WERI-Rb-1 (cell line): ENCODE measurements at regions not wholly inside any gene's neighbourhood (a gene's known extent, or its start where the extent isn't known, plus 50 kb on each side); places are given as distances from the start of the nearest gene placed in this dataset.
"Not testable (repeated sequence)": the region's sequence is repeated elsewhere in the genome, so short reads cannot be mapped to it uniquely, and the experiment has no call there.

Experiments used
- DNase-seq: peaks from one replicate; pipeline ENCODE4 v3.0.0-alpha.2; 2020
- H3K27ac ChIP-seq: fragments of 250-450 bp; sonication (Bioruptor Pico); 2 replicates; pipeline ENCODE4 v1.5.1; 2020; ENCODE audit warnings: mild to moderate bottlenecking, moderate library complexity
- H3K27me3 ChIP-seq: fragments of 250-450 bp; sonication (Bioruptor Pico); 2 replicates; pipeline ENCODE4 v1.5.1; 2021; ENCODE audit warnings: mild to moderate bottlenecking, low read depth, moderate library complexity; ENCODE audit not compliant: insufficient read depth, severe bottlenecking
- H3K36me3 ChIP-seq: fragments of 250-450 bp; sonication (Bioruptor Pico); 2 replicates; pipeline ENCODE4 v1.5.1; 2020; ENCODE audit warnings: mild to moderate bottlenecking, moderate library complexity
- H3K4me3 ChIP-seq: 2 replicates; pipeline ENCODE4 v1.5.1; 2011; ENCODE audit warnings: low read depth, mild to moderate bottlenecking, control low read depth, low read length
- H3K9me3 ChIP-seq: fragments of 250-450 bp; sonication (Bioruptor Pico); 2 replicates; pipeline ENCODE4 v1.5.1; 2021; ENCODE audit warnings: mild to moderate bottlenecking, moderate library complexity; ENCODE audit not compliant: severe bottlenecking
- TF ChIP-seq, protein P1 (sequence below): IDR thresholded peaks from 2 replicates; pipeline ENCODE4 v1.5.1; 2011; ENCODE audit warnings: low read depth, mild to moderate bottlenecking, control low read depth, inconsistent platforms, low read length

DNA sequence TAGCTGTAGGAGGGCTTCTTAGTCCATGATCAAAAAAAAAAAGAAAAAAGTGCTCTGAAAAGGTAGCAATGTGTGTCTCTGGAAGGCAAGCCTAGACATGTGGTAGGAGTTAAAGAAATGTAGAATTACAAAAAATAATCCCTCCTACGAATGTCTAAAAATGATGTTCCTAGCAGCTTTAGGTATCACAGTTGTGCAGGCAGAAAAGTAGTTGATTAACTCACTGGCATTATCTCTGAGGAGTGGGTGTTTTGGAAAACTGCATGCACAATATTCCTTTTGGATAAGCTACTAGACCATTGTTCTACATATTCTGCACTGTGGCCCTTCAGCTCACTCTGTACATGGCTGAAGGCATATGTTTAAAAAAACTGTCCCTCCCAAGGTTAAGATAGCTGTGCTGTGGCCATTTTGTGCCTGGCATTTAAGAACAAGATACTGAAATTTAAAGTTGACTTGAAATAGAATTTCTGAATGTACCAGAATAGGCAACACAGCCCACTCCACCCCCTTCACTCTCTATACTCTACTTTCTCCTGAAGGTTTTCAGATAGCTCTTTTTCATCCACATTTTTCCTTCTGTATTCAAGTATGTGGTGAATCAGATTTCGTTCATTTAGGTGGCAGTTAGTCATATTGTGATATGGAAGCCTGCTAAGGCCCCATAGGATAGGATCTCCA is 463.9 kb upstream of the LRRC7 start:
- Histone ChIP-seq H3K9me3 (no peaks in the 10 kb centered on the region), H3K27me3 (no peaks in the 10 kb centered on the region), H3K27ac (no peak overlapping the region), H3K4me3 (no peak overlapping the region), H3K36me3 (no peaks in the 10 kb centered on the region)
- TF ChIP-seq, protein P1, sequence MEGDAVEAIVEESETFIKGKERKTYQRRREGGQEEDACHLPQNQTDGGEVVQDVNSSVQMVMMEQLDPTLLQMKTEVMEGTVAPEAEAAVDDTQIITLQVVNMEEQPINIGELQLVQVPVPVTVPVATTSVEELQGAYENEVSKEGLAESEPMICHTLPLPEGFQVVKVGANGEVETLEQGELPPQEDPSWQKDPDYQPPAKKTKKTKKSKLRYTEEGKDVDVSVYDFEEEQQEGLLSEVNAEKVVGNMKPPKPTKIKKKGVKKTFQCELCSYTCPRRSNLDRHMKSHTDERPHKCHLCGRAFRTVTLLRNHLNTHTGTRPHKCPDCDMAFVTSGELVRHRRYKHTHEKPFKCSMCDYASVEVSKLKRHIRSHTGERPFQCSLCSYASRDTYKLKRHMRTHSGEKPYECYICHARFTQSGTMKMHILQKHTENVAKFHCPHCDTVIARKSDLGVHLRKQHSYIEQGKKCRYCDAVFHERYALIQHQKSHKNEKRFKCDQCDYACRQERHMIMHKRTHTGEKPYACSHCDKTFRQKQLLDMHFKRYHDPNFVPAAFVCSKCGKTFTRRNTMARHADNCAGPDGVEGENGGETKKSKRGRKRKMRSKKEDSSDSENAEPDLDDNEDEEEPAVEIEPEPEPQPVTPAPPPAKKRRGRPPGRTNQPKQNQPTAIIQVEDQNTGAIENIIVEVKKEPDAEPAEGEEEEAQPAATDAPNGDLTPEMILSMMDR: no peak
- DNase-seq: no peak

DNA sequence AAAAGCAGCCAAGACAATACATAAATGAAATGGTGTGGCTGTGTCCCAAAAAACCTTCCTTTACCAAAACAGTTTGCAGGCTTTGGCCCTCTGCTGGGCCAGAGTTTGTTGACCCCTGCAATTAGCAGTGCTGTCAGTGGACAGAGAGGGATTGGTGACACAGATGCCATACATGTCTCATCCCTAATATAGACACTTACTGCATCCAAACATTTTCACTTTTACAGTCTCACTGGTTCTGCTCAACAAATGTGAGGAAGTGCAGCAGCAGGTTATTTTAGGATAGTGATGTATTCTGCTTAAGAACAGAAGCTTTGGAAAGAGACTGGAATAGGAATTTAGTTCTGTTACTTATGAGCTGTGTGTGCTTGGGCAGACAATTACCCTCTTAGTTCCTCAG is 462.8 kb upstream of the LRRC7 start:
- Histone ChIP-seq H3K27ac (no peak overlapping the region), H3K9me3 (no peaks in the 10 kb centered on the region)
- TF ChIP-seq, protein P1: no peak

DNA sequence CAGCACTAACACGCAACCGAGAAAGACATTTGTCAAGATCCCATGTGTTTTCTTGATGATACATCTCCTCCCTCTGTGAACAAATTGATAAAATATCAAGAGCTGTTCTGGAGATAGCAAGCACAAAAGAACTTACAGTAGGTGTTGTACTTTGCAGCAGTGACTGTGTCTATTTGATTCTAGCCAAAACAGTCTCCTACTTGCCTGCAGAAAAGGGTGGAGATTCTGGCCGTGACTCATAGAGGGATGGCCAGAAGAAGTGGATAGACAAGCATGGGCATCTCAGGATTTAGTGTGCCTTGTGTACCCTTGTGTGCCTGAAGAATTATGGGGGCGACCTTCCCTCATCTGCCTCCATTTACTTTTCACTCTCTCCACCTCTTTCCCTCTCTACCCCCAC is 458.4 kb upstream of the LRRC7 start:
- Histone ChIP-seq H3K4me3 (no peak overlapping the region), H3K27ac (no peak overlapping the region), H3K27me3 (no peaks in the 10 kb centered on the region), H3K36me3 (no peaks in the 10 kb centered on the region), H3K9me3 (no peaks in the 10 kb centered on the region)
- TF ChIP-seq, protein P1: no peak
- no peak for DNase-seq

More for the DNA sequence above, 462.8 kb upstream of the LRRC7 start:
- Histone ChIP-seq H3K4me3 (no peak overlapping the region), H3K36me3 (no peaks in the 10 kb centered on the region), H3K27me3 (no peaks in the 10 kb centered on the region)
- DNase-seq: no peak

- H3K4me3 ChIP-seq: no peak overlapping the region
- H3K27ac ChIP-seq: no peak overlapping the region
- DNase-seq: no peak
- H3K9me3 ChIP-seq: no peaks in the 10 kb centered on the region
- no peaks in the 10 kb centered on the region for H3K27me3 ChIP-seq
- H3K36me3 ChIP-seq: no peaks in the 10 kb centered on the region
- TF ChIP-seq, protein P1: no peak
Observed at GRCh38 chr1:69110851-69111250, 456.9 kb upstream of the LRRC7 start.

- not testable (repeated sequence) for H3K27ac ChIP-seq, H3K4me3 ChIP-seq, DNase-seq, H3K27me3 ChIP-seq, H3K9me3 ChIP-seq, H3K36me3 ChIP-seq
Observed at GRCh38 chr1:69120126-69120741, 447.5 kb upstream of the LRRC7 start.

DNA sequence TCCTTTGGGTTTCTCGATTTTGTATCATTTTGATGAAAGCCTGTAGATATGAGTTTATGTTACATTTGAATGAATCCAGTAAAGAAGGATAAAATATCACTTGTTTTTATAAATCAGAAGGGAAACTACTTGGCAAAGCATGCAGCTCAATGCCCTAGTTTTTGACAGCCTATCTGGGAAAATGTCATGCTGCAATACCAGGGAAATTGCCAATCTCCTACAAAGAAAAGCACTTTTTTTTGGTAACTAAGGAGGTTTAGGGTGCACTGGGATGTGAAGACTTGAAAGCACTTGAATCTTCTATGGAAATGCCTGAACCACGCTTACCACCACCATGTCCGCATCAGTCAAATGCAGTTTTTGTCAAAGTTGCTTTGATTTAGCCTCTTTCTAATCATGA is 446.9 kb upstream of the LRRC7 start:
- no peak for DNase-seq
- Histone ChIP-seq H3K27ac (no peak overlapping the region), H3K27me3 (no peaks in the 10 kb centered on the region), H3K4me3 (no peak overlapping the region), H3K36me3 (no peaks in the 10 kb centered on the region), H3K9me3 (no peaks in the 10 kb centered on the region)
- TF ChIP-seq, protein P1: no peak
